ENCODE measurements at regions not wholly inside any gene's neighbourhood (a gene's known extent, or its start where the extent isn't known, plus 50 kb on each side); places are given as distances from the start of the nearest gene placed in this dataset.

DNA sequence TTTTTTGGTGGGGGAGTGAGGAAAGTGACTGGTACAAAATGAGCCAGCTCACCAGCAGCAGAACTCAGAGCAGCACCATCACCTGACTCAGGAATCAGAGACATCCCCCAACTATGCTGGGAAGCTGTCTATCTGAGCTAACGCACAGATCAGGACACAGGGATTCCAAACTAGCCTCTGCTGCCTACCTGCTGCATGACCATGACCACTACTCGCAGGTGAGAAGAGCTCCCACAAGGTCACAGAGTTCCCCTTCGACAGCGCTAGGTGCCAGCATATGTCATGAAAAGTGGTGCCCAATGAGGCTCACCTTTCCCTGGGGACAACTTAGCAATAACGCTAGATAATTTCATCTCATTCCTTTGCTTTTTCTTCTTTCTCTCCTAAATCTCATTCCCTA is 662.6 kb upstream of the CPEB2 start:
- peaks cover 7% of the 10 kb centered on the region for H3K4me1 Mint-ChIP-seq
- Histone ChIP-seq H3K27ac (no peak overlapping the region), H3F3A (ENCODE audit: low read depth) (no peaks in the 10 kb centered on the region), H3K9ac (no peak overlapping the region), H3K4me2 (no peak overlapping the region), H3K4me1 (peaks cover 3% of the 10 kb centered on the region), H3K79me2 (ENCODE audit: low read depth) (no peaks in the 10 kb centered on the region), H3K9me3 (ENCODE audit: low read depth) (no peaks in the 10 kb centered on the region), H2AFZ (replicated peaks) (no peak overlapping the region), H3K27me3 (no peaks in the 10 kb centered on the region), H4K20me1 (ENCODE audit: low read depth) (no peaks in the 10 kb centered on the region), H3K4me3 (no peak overlapping the region), H3K36me3 (no peaks in the 10 kb centered on the region)
- no peak for DNase-seq (ENCODE audit: low spot score)
- H3K27me3 Mint-ChIP-seq (ENCODE audit: insufficient read depth, low read depth), result no peaks in the 10 kb centered on the region
- H3K4me3 Mint-ChIP-seq, result no peak overlapping the region
- H3K36me3 Mint-ChIP-seq, result no peaks in the 10 kb centered on the region
- H3K27ac Mint-ChIP-seq, result no peak overlapping the region
- no peak for TF ChIP-seq EZH2 (IDR thresholded peaks at IDR 0.05)
- TF ChIP-seq, protein P1, sequence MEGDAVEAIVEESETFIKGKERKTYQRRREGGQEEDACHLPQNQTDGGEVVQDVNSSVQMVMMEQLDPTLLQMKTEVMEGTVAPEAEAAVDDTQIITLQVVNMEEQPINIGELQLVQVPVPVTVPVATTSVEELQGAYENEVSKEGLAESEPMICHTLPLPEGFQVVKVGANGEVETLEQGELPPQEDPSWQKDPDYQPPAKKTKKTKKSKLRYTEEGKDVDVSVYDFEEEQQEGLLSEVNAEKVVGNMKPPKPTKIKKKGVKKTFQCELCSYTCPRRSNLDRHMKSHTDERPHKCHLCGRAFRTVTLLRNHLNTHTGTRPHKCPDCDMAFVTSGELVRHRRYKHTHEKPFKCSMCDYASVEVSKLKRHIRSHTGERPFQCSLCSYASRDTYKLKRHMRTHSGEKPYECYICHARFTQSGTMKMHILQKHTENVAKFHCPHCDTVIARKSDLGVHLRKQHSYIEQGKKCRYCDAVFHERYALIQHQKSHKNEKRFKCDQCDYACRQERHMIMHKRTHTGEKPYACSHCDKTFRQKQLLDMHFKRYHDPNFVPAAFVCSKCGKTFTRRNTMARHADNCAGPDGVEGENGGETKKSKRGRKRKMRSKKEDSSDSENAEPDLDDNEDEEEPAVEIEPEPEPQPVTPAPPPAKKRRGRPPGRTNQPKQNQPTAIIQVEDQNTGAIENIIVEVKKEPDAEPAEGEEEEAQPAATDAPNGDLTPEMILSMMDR (IDR thresholded peaks at IDR 0.05), result no peak
- no peak for TF ChIP-seq EZH2phosphoT487 (IDR thresholded peaks at IDR 0.05)
- H3K9me3 Mint-ChIP-seq, result no peaks in the 10 kb centered on the region

DNA sequence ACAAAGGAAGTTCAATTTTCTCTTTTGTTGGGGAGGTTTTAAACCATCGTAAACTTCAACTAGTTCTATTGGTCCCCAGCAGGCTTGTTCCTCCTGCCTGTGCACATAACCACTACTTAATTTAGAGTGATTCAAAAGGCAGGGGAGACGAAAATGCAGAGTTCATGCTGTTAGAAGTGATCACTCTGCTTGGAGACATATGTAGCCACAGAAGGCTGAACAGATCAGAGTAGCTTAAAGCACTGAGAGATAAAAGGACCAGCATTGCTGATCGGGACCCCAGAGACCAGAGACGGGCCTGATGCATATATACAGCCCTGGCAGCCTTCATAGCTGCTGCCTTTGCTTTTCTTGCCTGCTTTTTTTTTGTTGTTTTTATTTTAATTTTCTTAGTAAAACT is 662.0 kb upstream of the CPEB2 start:
- Histone ChIP-seq H3K79me2 (ENCODE audit: low read depth) (no peaks in the 10 kb centered on the region), H3K9me3 (ENCODE audit: low read depth) (no peaks in the 10 kb centered on the region), H3K4me3 (no peak overlapping the region), H3F3A (ENCODE audit: low read depth) (no peaks in the 10 kb centered on the region), H4K20me1 (ENCODE audit: low read depth) (no peaks in the 10 kb centered on the region), H3K27ac (no peak overlapping the region), H2AFZ (replicated peaks) (no peak overlapping the region), H3K27me3 (no peaks in the 10 kb centered on the region), H3K36me3 (no peaks in the 10 kb centered on the region), H3K4me1 (peaks cover 3% of the 10 kb centered on the region), H3K4me2 (no peak overlapping the region), H3K9ac (no peak overlapping the region)
- no peak for DNase-seq (ENCODE audit: low spot score)
- Mint-ChIP-seq H3K9me3 (no peaks in the 10 kb centered on the region), H3K36me3 (no peaks in the 10 kb centered on the region), H3K27ac (no peak overlapping the region), H3K4me1 (peaks cover 7% of the 10 kb centered on the region), H3K27me3 (ENCODE audit: insufficient read depth, low read depth) (no peaks in the 10 kb centered on the region), H3K4me3 (no peak overlapping the region)
- TF ChIP-seq EZH2 (IDR thresholded peaks at IDR 0.05) (no peak), EZH2phosphoT487 (IDR thresholded peaks at IDR 0.05) (no peak)
- TF ChIP-seq, protein P1 (IDR thresholded peaks at IDR 0.05), result no peak

DNA sequence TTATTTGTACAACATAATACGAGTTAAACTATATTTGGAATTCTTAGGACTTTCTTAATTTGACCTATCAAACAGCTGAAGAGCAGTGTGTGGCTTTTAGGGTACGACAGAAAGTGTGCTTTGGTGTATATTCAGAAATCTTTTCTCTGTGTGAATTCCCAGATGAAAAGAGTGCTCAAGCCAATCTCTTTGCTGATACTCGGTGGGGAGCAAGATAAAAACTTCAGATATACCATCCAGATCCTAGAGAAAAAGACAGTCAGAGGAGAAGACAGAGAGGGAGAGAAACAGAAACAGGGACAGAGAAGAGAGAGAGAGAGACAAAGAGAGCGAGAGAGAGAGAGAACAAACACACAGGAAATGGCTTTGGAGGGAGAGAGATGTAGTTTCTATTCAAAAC is 658.3 kb upstream of the CPEB2 start:
- H3F3A ChIP-seq (ENCODE audit: low read depth), result no peaks in the 10 kb centered on the region
- no peaks in the 10 kb centered on the region for H3K27me3 ChIP-seq
- Mint-ChIP-seq H3K4me3 (no peak overlapping the region), H3K27ac (no peak overlapping the region), H3K27me3 (ENCODE audit: insufficient read depth, low read depth) (no peaks in the 10 kb centered on the region), H3K9me3 (no peaks in the 10 kb centered on the region), H3K4me1 (peaks cover 5% of the 10 kb centered on the region), H3K36me3 (no peaks in the 10 kb centered on the region)
- H3K79me2 ChIP-seq (ENCODE audit: low read depth), result no peaks in the 10 kb centered on the region
- no peak overlapping the region for H2AFZ ChIP-seq (replicated peaks)
- no peak overlapping the region for H3K27ac ChIP-seq
- H3K9me3 ChIP-seq (ENCODE audit: low read depth), result no peaks in the 10 kb centered on the region
- H3K4me1 ChIP-seq, result peaks cover 3% of the 10 kb centered on the region
- no peak overlapping the region for H3K4me2 ChIP-seq
- no peak for DNase-seq (ENCODE audit: low spot score)
- H4K20me1 ChIP-seq (ENCODE audit: low read depth), result no peaks in the 10 kb centered on the region
- TF ChIP-seq EZH2phosphoT487 (IDR thresholded peaks at IDR 0.05) (no peak), EZH2 (IDR thresholded peaks at IDR 0.05) (no peak)
- TF ChIP-seq, protein P1 (IDR thresholded peaks at IDR 0.05), result no peak
- H3K36me3 ChIP-seq, result no peaks in the 10 kb centered on the region
- H3K4me3 ChIP-seq, result no peak overlapping the region
- no peak overlapping the region for H3K9ac ChIP-seq
